DND-41 (cell line): ENCODE measurements at regions not wholly inside any gene's neighbourhood (a gene's known extent, or its start where the extent isn't known, plus 50 kb on each side); places are given as distances from the start of the nearest gene placed in this dataset.

Experiments
- ATAC-seq: fragments of 200-7000 bp; cut with Tn5 transposase; 3 replicates; pipeline ENCODE4 v1.9.1; 2021; ENCODE audit warnings: low read depth; ENCODE audit not compliant: insufficient read depth
- DNase-seq: peaks from one replicate; pipeline ENCODE4 v3.0.0-alpha.2; 2020
- H2AFZ ChIP-seq: 2 replicates; pipeline ENCODE4 v1.6.0; 2012; ENCODE audit warnings: low read depth, low read length
- H3K27ac ChIP-seq: 2 replicates; pipeline ENCODE4 v1.5.1; 2012; ENCODE audit warnings: low read length, inconsistent platforms
- H3K27me3 ChIP-seq: fragments of 200-600 bp; sonication (generic); 2 replicates; pipeline ENCODE4 v1.6.0; 2012; ENCODE audit warnings: low read length, mild to moderate bottlenecking, inconsistent platforms; ENCODE audit not compliant: insufficient read depth, poor library complexity
- H3K36me3 ChIP-seq: 2 replicates; pipeline ENCODE4 v1.5.1; 2012; ENCODE audit warnings: low read length, inconsistent platforms; ENCODE audit not compliant: insufficient read depth
- H3K4me1 ChIP-seq: 2 replicates; pipeline ENCODE4 v1.5.1; 2012; ENCODE audit warnings: mild to moderate bottlenecking, low read length; ENCODE audit not compliant: insufficient read depth
- H3K4me2 ChIP-seq: 2 replicates; pipeline ENCODE4 v1.6.0; 2012; ENCODE audit warnings: mild to moderate bottlenecking, moderate library complexity, low read length, inconsistent platforms; ENCODE audit not compliant: insufficient read depth
- H3K4me3 ChIP-seq, 2 experiments: fragments of 200-600 bp in 1 of 2; shearing (Covaris generic) in 1 of 2; 2 replicates each; pipeline ENCODE4 v1.5.1; 2012 to 2016; ENCODE audit warnings: inconsistent platforms in 2 of 2, low read length in 2 of 2, mild to moderate bottlenecking in 2 of 2, low read depth in 1 of 2, moderate library complexity in 1 of 2
- H3K79me2 ChIP-seq: 2 replicates; pipeline ENCODE4 v1.6.0; 2012; ENCODE audit warnings: low read length, inconsistent platforms; ENCODE audit not compliant: insufficient read depth
- H3K9ac ChIP-seq: 2 replicates; pipeline ENCODE4 v1.6.0; 2012; ENCODE audit warnings: low read depth, mild to moderate bottlenecking, inconsistent platforms, low read length, moderate library complexity
- H3K9me3 ChIP-seq: 2 replicates; pipeline ENCODE4 v1.5.1; 2012; ENCODE audit warnings: low read length, moderate library complexity, mild to moderate bottlenecking, inconsistent platforms; ENCODE audit not compliant: insufficient read depth, severe bottlenecking
- H4K20me1 ChIP-seq: 2 replicates; pipeline ENCODE4 v1.6.0; 2012; ENCODE audit warnings: low read length; ENCODE audit not compliant: insufficient read depth
- EZH2 ChIP-seq: IDR thresholded peaks from 3 replicates; pipeline ENCODE4 v1.6.1; 2012; ENCODE audit warnings: borderline replicate concordance, low read depth, mild to moderate bottlenecking, moderate library complexity, low read length, inconsistent platforms; ENCODE audit not compliant: severe bottlenecking
- TF ChIP-seq, protein P1 (sequence below): IDR thresholded peaks from 2 replicates; pipeline ENCODE4 v1.5.1; 2012; ENCODE audit warnings: borderline replicate concordance, low read length, moderate library complexity, mild to moderate bottlenecking; ENCODE audit not compliant: poor library complexity, severe bottlenecking; ENCODE audit errors: extremely low read depth

DNA sequence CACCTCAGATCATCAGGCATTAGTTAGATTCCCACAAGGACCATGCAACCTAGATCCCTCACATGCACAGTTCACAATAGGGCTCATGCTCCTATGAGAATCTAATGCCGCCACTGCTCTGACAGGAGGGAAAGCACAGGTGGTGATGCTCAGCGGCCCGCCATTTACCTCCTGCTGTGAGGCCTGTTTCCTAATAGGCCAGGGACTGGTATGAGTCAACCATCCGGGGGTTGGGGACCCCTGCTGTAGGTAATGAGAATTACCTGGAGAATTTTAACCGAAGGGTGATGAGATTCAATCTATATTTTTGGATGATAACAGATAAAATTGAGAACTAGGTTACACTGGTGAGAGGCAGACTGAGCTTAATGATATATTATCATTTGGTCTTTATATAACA lies 101.4 kb downstream of the LACC1 start:
- ATAC-seq: no peak
- Histone ChIP-seq H3K36me3 (no peaks in the 10 kb centered on the region), H3K27me3 (no peaks in the 10 kb centered on the region), H3K4me3 (no peak overlapping the region), H3K27ac (no peak overlapping the region), H2AFZ (no peak overlapping the region), H4K20me1 (no peaks in the 10 kb centered on the region), H3K79me2 (no peaks in the 10 kb centered on the region), H3K4me2 (no peak overlapping the region), H3K9me3 (no peaks in the 10 kb centered on the region), H3K4me1 (no peaks in the 10 kb centered on the region), H3K9ac (no peak overlapping the region)
- no peak for TF ChIP-seq EZH2
- TF ChIP-seq, protein P1, sequence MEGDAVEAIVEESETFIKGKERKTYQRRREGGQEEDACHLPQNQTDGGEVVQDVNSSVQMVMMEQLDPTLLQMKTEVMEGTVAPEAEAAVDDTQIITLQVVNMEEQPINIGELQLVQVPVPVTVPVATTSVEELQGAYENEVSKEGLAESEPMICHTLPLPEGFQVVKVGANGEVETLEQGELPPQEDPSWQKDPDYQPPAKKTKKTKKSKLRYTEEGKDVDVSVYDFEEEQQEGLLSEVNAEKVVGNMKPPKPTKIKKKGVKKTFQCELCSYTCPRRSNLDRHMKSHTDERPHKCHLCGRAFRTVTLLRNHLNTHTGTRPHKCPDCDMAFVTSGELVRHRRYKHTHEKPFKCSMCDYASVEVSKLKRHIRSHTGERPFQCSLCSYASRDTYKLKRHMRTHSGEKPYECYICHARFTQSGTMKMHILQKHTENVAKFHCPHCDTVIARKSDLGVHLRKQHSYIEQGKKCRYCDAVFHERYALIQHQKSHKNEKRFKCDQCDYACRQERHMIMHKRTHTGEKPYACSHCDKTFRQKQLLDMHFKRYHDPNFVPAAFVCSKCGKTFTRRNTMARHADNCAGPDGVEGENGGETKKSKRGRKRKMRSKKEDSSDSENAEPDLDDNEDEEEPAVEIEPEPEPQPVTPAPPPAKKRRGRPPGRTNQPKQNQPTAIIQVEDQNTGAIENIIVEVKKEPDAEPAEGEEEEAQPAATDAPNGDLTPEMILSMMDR: no peak
- no peak for DNase-seq

DNA sequence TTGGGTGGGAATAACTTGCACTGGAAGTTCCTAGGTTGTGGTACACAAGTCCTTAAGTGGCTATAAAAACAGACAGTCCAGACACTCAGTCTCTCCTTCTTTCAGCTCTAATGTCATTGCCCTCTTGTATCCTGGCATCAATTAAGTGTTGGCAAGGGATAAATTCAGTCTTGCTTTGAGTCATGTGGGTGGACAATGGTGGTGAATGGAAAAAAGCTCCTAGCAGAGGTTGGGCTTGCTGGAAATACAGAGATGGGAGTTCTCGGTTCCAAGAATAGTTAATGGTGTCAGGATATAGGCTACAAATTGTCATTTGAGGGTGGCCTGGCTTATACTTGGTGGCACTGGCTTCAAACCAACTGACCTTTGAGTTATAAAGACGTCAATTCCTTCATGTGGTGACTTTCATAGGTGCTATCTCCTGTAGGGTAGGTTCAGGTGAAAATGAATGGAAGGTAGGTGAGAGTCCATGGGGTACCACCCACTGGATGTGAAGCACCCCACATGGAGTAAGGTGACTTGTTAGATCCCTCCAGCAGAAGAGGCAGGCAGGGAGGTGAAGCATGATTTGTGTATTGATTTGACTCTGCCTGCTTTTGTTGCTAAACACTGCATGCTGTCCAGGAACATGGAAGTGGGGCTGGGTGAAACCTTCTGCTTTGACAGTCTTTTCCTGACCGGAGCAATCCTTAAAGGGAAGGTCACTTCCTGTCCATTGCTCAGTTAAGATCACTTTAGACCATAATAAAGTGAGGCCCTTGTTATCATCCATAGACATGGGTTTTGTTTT lies 102.0 kb downstream of the LACC1 start:
- no peak overlapping the region for H3K4me3 ChIP-seq
- ATAC-seq: no peak
- H3K27me3 ChIP-seq: no peaks in the 10 kb centered on the region
- H3K79me2 ChIP-seq: no peaks in the 10 kb centered on the region
- H3K4me2 ChIP-seq: no peak overlapping the region
- no peak overlapping the region for H2AFZ ChIP-seq
- no peaks in the 10 kb centered on the region for H3K36me3 ChIP-seq
- TF ChIP-seq, protein P1: no peak
- TF ChIP-seq EZH2: no peak
- DNase-seq: no peak
- no peak overlapping the region for H3K9ac ChIP-seq
- H3K4me1 ChIP-seq: no peaks in the 10 kb centered on the region
- H4K20me1 ChIP-seq: no peaks in the 10 kb centered on the region
- no peaks in the 10 kb centered on the region for H3K9me3 ChIP-seq
- no peak overlapping the region for H3K27ac ChIP-seq

DNA sequence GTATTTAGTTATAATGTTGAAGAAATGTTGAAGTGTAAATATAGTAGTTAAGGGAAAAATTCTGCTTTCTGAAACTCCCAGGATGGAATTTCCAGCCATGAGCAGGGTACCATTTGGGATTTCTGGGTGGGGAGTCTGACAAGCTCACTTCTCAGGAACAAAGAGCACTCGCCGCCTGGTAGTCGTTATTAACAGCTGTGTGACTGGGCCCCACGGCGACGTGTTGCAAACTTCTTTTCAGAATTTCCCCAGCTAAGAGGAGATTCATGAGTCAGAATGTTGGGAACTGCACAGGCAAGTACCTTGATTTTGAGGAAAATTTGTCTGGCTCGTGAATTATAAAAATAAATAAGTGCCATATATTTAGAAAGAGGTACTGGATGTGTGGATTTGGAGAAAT lies 103.7 kb downstream of the LACC1 start:
- TF ChIP-seq, protein P1: no peak
- no peak for TF ChIP-seq EZH2
- ATAC-seq: no peak

More for the DNA sequence above, 103.7 kb downstream of the LACC1 start:
- Histone ChIP-seq H3K27me3 (no peaks in the 10 kb centered on the region), H3K27ac (no peak overlapping the region), H3K9me3 (no peaks in the 10 kb centered on the region), H3K4me2 (no peak overlapping the region), H3K79me2 (no peaks in the 10 kb centered on the region), H3K9ac (no peak overlapping the region), H2AFZ (no peak overlapping the region), H3K4me3 (no peak overlapping the region), H3K36me3 (no peaks in the 10 kb centered on the region), H3K4me1 (no peaks in the 10 kb centered on the region), H4K20me1 (no peaks in the 10 kb centered on the region)
- DNase-seq: no peak
